SIG-M5 treated with dmso at 0.1 percent for 504 hours (cell line): ENCODE measurements at regions not wholly inside any gene's neighbourhood (a gene's known extent, or its start where the extent isn't known, plus 50 kb on each side); places are given as distances from the start of the nearest gene placed in this dataset.
"Not testable (repeated sequence)": the region's sequence is repeated elsewhere in the genome, so short reads cannot be mapped to it uniquely, and the experiment has no call there.

Source experiments
- DNase-seq: peaks from one replicate; lab custom pipeline; 2025; ENCODE audit not compliant: unreplicated experiment; lab: John Stamatoyannopoulos, UW

GRCh38 chr11:114929351-114930000, 251.1 kb downstream of the NXPE2 start:
- DNase-seq, result no peak

DNA sequence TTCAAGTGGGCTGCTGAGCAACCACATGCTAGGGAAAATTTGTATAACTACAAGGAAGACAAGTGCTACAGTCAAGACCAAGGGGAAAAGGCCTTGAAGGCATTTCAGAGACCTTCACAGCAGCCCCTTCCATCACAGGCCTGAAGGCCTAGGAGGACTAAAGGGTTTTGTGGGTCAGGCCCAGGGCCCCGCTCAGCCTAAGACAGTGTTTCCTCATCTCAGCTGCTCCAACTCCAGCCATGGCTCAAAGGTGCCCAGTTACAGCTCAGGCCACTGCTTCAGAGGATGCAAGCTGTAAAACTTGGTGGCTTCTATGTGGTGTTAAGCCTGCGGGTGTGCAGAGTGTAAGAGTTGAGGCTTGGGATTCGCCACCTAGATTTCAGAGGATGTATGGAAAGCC, 260.5 kb downstream of the NXPE2 start:
- no peak for DNase-seq

GRCh38 chr11:114942207-114942606, 263.9 kb downstream of the NXPE2 start:
- DNase-seq, result no peak

- DNase-seq, result no peak
Observed at GRCh38 chr11:114949614-114950351, 271.5 kb downstream of the NXPE2 start.

- DNase-seq, result no peak
Observed at GRCh38 chr11:114953039-114953438, 274.7 kb downstream of the NXPE2 start.

DNA sequence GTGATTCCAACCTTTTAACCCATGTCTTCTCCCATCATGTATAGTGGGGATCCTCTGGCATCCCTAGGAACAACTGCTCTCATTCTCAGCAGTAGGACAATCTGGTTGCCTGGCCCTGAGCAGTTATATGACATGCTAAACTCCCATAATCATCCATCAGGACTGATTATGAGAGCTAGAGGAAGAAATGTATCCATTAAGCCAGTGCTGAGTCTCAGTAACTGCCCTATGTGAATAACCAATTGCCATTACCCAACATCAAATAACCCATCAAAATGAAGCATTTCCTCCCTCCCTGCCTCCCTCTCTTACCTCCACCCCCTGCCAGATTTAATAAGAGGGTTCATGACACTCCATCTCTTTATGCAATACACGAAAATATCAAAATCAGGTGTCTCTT, 277.6 kb downstream of the NXPE2 start:
- no peak for DNase-seq

- no peak for DNase-seq
Observed at GRCh38 chr11:114956566-114956965, 278.2 kb downstream of the NXPE2 start.

- DNase-seq, result no peak
Observed at GRCh38 chr11:114959953-114960505, 281.7 kb downstream of the NXPE2 start.

GRCh38 chr11:114960819-114961218, 282.5 kb downstream of the NXPE2 start:
- not testable (repeated sequence) for DNase-seq

DNA sequence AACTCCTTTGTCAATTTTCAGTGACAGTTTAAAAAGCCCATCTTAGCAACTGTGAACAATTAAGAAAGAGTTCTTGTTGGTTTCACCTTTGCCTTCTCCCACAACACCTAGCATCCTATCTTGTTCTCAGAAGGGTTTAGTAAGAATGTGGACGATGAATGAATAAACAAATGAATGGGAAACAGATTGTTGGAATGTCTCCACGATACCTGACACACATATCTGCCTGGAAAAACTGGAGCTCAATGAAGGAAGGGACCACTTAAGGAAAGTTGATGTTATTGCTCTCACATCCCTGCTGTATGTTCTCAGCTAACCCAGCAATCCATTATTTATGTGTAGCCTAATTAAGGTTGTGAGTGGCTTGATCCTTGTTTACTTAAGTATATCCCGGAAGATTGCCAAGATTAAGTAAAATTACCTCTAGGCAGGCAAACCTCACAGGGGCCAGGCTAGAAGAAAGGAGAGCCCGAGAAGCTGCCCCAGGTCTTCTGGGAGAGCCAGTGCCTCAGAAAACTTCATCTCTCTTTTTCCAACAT, 286.4 kb downstream of the NXPE2 start:
- DNase-seq, result no peak

GRCh38 chr11:114970927-114971645, 292.8 kb downstream of the NXPE2 start:
- no peak for DNase-seq

DNA sequence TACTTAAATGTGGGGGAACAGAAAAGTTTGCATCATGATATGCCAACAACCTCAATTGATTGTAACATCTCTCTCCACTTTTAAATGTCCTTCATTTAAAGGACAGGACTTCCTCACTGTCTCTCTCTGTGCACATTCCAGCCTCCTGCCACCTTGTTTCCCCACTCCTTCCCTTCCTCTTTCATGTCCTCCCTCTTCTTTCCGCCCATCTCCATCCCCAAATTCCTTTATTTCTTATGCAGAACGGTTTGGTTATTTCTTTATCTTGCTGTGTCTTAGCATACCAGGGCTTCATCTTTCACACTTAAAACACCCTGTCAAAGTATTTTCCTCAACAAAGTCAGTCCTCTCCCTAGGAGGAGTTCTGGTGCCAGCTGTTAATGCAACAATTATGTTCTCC, 293.8 kb downstream of the NXPE2 start:
- no peak for DNase-seq

- DNase-seq, result no peak
Observed at GRCh38 chr11:114977651-114978050, 299.3 kb downstream of the NXPE2 start.

GRCh38 chr11:114982141-114982540, 303.8 kb downstream of the NXPE2 start:
- DNase-seq, result no peak

DNA sequence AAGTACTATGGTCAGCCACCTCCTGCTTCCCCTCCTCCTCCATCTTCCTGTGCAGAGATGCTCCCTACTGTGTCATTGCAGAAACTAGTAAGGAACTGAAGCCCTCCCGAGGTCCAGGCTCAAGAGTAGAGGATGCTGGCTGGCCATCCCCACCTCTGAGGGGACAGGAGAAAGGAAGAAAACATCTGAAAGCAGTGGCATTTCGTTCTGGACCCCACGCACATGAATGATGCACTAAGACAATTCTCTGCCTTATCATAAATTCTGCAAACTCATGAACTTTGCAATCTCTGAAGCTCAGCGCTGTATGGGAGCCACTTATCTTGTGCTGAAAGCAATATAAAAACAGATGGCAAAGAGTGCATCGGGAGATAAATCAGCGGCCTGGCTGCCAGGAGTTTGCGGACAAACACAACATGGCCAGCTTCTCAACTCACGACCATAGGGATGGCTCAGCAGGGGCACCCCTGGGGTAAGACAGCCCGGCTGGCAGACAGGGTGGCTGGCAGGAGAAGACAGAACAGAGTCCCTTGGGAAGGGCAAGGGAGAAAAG, 306.4 kb downstream of the NXPE2 start:
- no peak for DNase-seq

DNA sequence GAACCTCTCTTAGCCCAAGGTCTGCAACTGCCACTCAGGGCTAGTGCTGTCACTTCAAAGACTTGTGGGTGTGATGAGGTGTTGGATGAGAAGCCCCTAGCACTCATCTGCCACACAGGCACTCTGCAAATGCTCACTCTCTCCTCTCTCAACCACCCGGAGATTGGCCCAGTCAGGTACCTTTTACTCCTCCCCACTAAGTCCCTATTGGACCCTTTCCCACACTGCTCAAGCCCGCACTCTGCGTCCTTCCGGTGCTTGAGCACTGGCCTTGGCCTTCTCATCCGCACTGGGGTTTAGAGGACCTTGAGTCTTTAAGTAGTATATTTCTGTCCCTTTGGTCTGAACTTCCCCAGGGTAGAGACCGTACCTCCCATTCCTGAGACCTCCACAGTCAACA, 308.0 kb downstream of the NXPE2 start:
- no peak for DNase-seq

DNA sequence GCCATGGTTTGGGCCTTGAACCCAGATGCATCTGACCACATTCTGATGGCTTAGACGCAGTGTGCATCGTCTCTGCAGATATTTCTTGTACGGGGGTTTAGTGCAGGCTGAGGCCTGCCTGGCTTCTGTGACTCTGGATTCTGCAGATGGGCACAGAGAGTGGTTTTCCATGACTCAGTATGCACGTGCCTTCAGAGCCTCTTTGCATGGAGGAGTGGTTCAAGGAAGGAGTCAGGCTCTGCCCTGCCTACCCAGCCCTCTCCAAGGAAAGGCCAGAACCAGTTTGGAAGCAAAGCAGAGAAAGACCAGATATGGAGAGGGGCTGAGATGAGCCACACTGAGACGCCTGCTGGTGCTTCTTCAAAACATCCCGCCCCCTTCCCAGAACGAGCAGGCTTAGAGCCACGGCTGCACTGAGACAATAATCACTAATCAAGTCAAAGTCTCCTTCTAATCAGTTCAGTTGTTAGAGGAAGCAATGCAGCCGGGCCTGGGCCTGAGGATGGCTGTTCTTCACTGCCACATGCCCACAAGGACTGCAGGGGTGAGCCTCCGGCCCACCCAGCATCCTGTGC, 308.9 kb downstream of the NXPE2 start:
- DNase-seq, result no peak

DNA sequence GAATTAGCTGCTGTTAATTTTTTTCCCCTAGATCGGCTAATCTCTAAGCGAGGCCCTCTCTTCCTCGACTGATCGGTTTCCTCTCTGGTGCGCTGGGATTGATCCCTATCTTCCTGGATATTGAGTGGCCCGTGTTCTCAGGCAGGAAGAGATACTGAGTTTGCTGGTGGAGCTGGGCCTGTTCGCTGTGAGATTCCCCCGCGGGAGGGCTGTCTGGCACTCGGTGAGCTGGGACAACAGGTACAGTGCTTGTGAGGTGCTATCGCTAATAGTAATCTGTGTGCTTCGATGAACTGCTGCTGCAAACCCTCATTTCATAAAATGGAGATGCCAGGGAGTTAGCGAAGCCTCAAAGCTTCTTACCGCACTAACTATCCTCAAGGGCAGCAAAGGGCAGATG, 310.3 kb downstream of the NXPE2 start:
- DNase-seq, result no peak

GRCh38 chr11:114989536-114989935, 311.2 kb downstream of the NXPE2 start:
- DNase-seq, result no peak

- DNase-seq, result no peak
Observed at GRCh38 chr11:115005663-115006062, 327.3 kb downstream of the NXPE2 start.

DNA sequence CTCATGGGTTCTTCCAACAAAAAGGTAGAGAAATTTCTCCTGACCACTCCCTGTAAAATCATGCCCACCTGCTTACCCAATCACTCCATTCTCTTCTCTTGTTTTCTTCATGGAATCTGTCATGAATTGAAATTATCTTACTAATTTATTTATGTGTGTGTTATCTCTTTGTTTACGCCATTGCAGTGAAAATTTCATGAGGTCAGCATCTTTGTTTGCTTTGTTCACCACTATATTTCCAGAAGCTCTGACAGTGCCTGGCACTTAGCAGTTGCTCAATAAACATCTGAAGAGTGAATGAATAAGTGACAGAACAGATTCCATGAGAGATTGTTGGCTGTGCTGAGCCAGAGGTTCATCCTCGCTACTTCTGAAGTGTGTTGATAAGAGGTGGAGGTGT, 329.5 kb downstream of the NXPE2 start:
- DNase-seq, result no peak
